ENCODE measurements at regions not wholly inside any gene's neighbourhood (a gene's known extent, or its start where the extent isn't known, plus 50 kb on each side); places are given as distances from the start of the nearest gene placed in this dataset.

GRCh38 chr3:76161856-76162255 is 376.5 kb upstream of the ZNF717 start:
- Histone ChIP-seq H3K4me3 (replicated peaks; ENCODE audit: insufficient read depth, low read length) (no peak overlapping the region), H3K27ac (replicated peaks) (no peak overlapping the region), H3K27me3 (ENCODE audit: insufficient read depth, poor library complexity, severe bottlenecking) (no peaks in the 10 kb centered on the region)
- TF ChIP-seq, protein P1, sequence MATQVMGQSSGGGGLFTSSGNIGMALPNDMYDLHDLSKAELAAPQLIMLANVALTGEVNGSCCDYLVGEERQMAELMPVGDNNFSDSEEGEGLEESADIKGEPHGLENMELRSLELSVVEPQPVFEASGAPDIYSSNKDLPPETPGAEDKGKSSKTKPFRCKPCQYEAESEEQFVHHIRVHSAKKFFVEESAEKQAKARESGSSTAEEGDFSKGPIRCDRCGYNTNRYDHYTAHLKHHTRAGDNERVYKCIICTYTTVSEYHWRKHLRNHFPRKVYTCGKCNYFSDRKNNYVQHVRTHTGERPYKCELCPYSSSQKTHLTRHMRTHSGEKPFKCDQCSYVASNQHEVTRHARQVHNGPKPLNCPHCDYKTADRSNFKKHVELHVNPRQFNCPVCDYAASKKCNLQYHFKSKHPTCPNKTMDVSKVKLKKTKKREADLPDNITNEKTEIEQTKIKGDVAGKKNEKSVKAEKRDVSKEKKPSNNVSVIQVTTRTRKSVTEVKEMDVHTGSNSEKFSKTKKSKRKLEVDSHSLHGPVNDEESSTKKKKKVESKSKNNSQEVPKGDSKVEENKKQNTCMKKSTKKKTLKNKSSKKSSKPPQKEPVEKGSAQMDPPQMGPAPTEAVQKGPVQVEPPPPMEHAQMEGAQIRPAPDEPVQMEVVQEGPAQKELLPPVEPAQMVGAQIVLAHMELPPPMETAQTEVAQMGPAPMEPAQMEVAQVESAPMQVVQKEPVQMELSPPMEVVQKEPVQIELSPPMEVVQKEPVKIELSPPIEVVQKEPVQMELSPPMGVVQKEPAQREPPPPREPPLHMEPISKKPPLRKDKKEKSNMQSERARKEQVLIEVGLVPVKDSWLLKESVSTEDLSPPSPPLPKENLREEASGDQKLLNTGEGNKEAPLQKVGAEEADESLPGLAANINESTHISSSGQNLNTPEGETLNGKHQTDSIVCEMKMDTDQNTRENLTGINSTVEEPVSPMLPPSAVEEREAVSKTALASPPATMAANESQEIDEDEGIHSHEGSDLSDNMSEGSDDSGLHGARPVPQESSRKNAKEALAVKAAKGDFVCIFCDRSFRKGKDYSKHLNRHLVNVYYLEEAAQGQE (IDR thresholded peaks at IDR 0.05; ENCODE audit: insufficient replicate concordance, low read depth): no peak
- TF ChIP-seq, protein P2, sequence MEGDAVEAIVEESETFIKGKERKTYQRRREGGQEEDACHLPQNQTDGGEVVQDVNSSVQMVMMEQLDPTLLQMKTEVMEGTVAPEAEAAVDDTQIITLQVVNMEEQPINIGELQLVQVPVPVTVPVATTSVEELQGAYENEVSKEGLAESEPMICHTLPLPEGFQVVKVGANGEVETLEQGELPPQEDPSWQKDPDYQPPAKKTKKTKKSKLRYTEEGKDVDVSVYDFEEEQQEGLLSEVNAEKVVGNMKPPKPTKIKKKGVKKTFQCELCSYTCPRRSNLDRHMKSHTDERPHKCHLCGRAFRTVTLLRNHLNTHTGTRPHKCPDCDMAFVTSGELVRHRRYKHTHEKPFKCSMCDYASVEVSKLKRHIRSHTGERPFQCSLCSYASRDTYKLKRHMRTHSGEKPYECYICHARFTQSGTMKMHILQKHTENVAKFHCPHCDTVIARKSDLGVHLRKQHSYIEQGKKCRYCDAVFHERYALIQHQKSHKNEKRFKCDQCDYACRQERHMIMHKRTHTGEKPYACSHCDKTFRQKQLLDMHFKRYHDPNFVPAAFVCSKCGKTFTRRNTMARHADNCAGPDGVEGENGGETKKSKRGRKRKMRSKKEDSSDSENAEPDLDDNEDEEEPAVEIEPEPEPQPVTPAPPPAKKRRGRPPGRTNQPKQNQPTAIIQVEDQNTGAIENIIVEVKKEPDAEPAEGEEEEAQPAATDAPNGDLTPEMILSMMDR (IDR thresholded peaks at IDR 0.05; ENCODE audit: insufficient read depth, low read length): no peak
- TF ChIP-seq SPI1 (IDR thresholded peaks at IDR 0.05; ENCODE audit: borderline replicate concordance, low read depth): no peak
- no peak for TF ChIP-seq GABPA (IDR thresholded peaks at IDR 0.05; ENCODE audit: low read depth)
- TF ChIP-seq POLR2AphosphoS5 (IDR thresholded peaks at IDR 0.05; ENCODE audit: low read depth): no peak
- DNase-seq (ENCODE audit: low read depth in 1 of 2, low spot score in 1 of 2): no peak

DNA sequence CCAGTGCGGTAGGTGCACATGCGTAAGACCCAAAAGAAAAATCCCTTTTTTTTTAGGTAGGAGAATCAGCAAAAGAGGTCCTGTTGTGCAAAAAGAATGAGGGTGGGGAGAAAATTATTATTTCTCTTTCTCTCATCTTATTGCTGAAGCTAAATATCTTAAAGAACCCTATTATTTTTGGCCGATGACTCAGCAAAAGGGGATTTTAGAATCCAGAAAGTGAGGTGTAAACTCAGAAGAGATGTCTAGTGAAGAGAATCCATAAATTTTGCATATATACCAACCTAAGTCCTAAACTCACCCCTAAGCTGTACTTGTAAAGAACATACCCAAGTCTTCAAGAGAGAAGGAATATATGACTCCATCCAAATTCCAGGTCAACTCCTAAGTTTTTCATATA is 386.3 kb upstream of the ZNF717 start:
- TF ChIP-seq, protein P1 (IDR thresholded peaks at IDR 0.05; ENCODE audit: insufficient replicate concordance, low read depth): no peak
- no peak for TF ChIP-seq POLR2AphosphoS5 (IDR thresholded peaks at IDR 0.05; ENCODE audit: low read depth)
- TF ChIP-seq SPI1 (IDR thresholded peaks at IDR 0.05; ENCODE audit: borderline replicate concordance, low read depth): no peak
- no peak for TF ChIP-seq GABPA (IDR thresholded peaks at IDR 0.05; ENCODE audit: low read depth)
- TF ChIP-seq, protein P2 (IDR thresholded peaks at IDR 0.05; ENCODE audit: insufficient read depth, low read length): no peak
- Histone ChIP-seq H3K27me3 (ENCODE audit: insufficient read depth, poor library complexity, severe bottlenecking) (no peaks in the 10 kb centered on the region), H3K27ac (replicated peaks) (no peak overlapping the region), H3K4me3 (replicated peaks; ENCODE audit: insufficient read depth, low read length) (no peak overlapping the region)
- DNase-seq (ENCODE audit: low read depth in 1 of 2, low spot score in 1 of 2): no peak

- Histone ChIP-seq H3K27ac (replicated peaks) (no peak overlapping the region), H3K4me3 (replicated peaks; ENCODE audit: insufficient read depth, low read length) (no peak overlapping the region), H3K27me3 (ENCODE audit: insufficient read depth, poor library complexity, severe bottlenecking) (no peaks in the 10 kb centered on the region)
- TF ChIP-seq, protein P2 (IDR thresholded peaks at IDR 0.05; ENCODE audit: insufficient read depth, low read length): no peak
- TF ChIP-seq GABPA (IDR thresholded peaks at IDR 0.05; ENCODE audit: low read depth): no peak
- TF ChIP-seq SPI1 (IDR thresholded peaks at IDR 0.05; ENCODE audit: borderline replicate concordance, low read depth): no peak
- TF ChIP-seq POLR2AphosphoS5 (IDR thresholded peaks at IDR 0.05; ENCODE audit: low read depth): no peak
- TF ChIP-seq, protein P1 (IDR thresholded peaks at IDR 0.05; ENCODE audit: insufficient replicate concordance, low read depth): no peak
- no peak for DNase-seq (ENCODE audit: low read depth in 1 of 2, low spot score in 1 of 2)
These were observed 392.3 kb upstream of the ZNF717 start for GRCh38 chr3:76177610-76178009.

Measured in HL-60 (cell line).